Stimulated activated naive B cell treated with anti-CD40 and anti-IgM and Interleukin-4, amounts not matched to agents 10 μg/mL and 1 μg/mL and 100 μg/mL, for 72 hours (primary cell): ENCODE measurements at regions not wholly inside any gene's neighbourhood (a gene's known extent, or its start where the extent isn't known, plus 50 kb on each side); places are given as distances from the start of the nearest gene placed in this dataset.

Experiments
- ATAC-seq, 2 donors: fragments of 150-1000 bp; cut with Tn5 transposase; replicated peaks; 2 replicates each; pipeline ENCODE4 v1.10.0; 2021; ENCODE audit warnings: moderate library complexity in 1 of 2
- DNase-seq: peaks from one replicate; pipeline ENCODE4 v3.0.0; 2021
- H3K27ac Mint-ChIP-seq: one replicate; pipeline ENCODE4 v1.8.0; 2022; ENCODE audit warnings: mild to moderate bottlenecking, mixed read lengths
- H3K27me3 Mint-ChIP-seq, 2 donors: one replicate each; pipeline ENCODE4 v1.8.0; 2022; ENCODE audit warnings: mixed read lengths in 2 of 2
- H3K36me3 Mint-ChIP-seq, 2 donors: one replicate each; pipeline ENCODE4 v1.8.0; 2022; ENCODE audit warnings: mixed read lengths in 2 of 2, mild to moderate bottlenecking in 1 of 2
- H3K4me1 Mint-ChIP-seq, 2 donors: one replicate each; pipeline ENCODE4 v1.8.0; 2022; ENCODE audit warnings: mixed read lengths in 2 of 2, mild to moderate bottlenecking in 1 of 2
- H3K4me3 Mint-ChIP-seq, 2 donors: one replicate each; pipeline ENCODE4 v1.8.0; 2022; ENCODE audit warnings: mild to moderate bottlenecking in 2 of 2, mixed read lengths in 2 of 2, moderate library complexity in 1 of 2
- H3K9me3 Mint-ChIP-seq, 2 donors: one replicate each; pipeline ENCODE4 v1.8.0; 2022; ENCODE audit warnings: mixed read lengths in 2 of 2, mild to moderate bottlenecking in 1 of 2

GRCh38 chrX:39331082-39331704, 529.9 kb downstream of the MID1IP1 start:
- Mint-ChIP-seq H3K36me3 (peaks cover 0 to 7% of the 10 kb centered on the region in 2 donors), H3K9me3 (peaks cover 0 to 2% of the 10 kb centered on the region in 2 donors), H3K4me1 (peaks cover 34 to 75% of the 10 kb centered on the region in 2 donors), H3K27me3 (peaks cover 0 to 6% of the 10 kb centered on the region in 2 donors), H3K27ac (peak overlapping the region; percentile 84), H3K4me3 (peak overlapping the region in 1 of 2 donors; percentile 7)
- ATAC-seq = peak; percentile 91 to 93
- peak; percentile 73 for DNase-seq

GRCh38 chrX:39333451-39333850, 532.2 kb downstream of the MID1IP1 start:
- ATAC-seq = no peak
- H3K4me1 Mint-ChIP-seq = peaks cover 39 to 79% of the 10 kb centered on the region in 2 donors

GRCh38 chrX:39335513-39336235, 534.4 kb downstream of the MID1IP1 start:
- DNase-seq (no peak), ATAC-seq (peak; percentile 47 to 49)
- H3K36me3 Mint-ChIP-seq = peaks cover 0 to 3% of the 10 kb centered on the region in 2 donors
- peak overlapping the region; percentile 84 for H3K27ac Mint-ChIP-seq
- H3K9me3 Mint-ChIP-seq = peaks cover 0 to 2% of the 10 kb centered on the region in 2 donors
- H3K27me3 Mint-ChIP-seq = no peaks in the 10 kb centered on the region
- H3K4me1 Mint-ChIP-seq = peaks cover 29 to 66% of the 10 kb centered on the region in 2 donors
- H3K4me3 Mint-ChIP-seq = peak overlapping the region in 1 of 2 donors; percentile 8

More at GRCh38 chrX:39333451-39333850, 532.2 kb downstream of the MID1IP1 start:
- peaks cover 0 to 2% of the 10 kb centered on the region in 2 donors for H3K9me3 Mint-ChIP-seq
- H3K4me3 Mint-ChIP-seq = no peak overlapping the region
- H3K36me3 Mint-ChIP-seq = peaks cover 0 to 3% of the 10 kb centered on the region in 2 donors
- H3K27ac Mint-ChIP-seq = no peak overlapping the region
- DNase-seq = no peak
- H3K27me3 Mint-ChIP-seq = no peaks in the 10 kb centered on the region

GRCh38 chrX:39336671-39337311, 535.5 kb downstream of the MID1IP1 start:
- Mint-ChIP-seq H3K27me3 (no peaks in the 10 kb centered on the region), H3K4me1 (peaks cover 26 to 55% of the 10 kb centered on the region in 2 donors), H3K27ac (peak overlapping the region; percentile 44), H3K4me3 (peak overlapping the region in 1 of 2 donors; percentile 3), H3K9me3 (peaks cover 0 to 2% of the 10 kb centered on the region in 2 donors), H3K36me3 (peaks cover 0 to 3% of the 10 kb centered on the region in 2 donors)
- no peak for DNase-seq
- ATAC-seq = peak; percentile 63 to 74

GRCh38 chrX:39337451-39337850, 536.2 kb downstream of the MID1IP1 start:
- DNase-seq = no peak
- Mint-ChIP-seq H3K9me3 (peaks cover 0 to 2% of the 10 kb centered on the region in 2 donors), H3K4me3 (no peak overlapping the region), H3K4me1 (peaks cover 22 to 49% of the 10 kb centered on the region in 2 donors), H3K27me3 (no peaks in the 10 kb centered on the region), H3K36me3 (peaks cover 0 to 3% of the 10 kb centered on the region in 2 donors), H3K27ac (peak overlapping the region; percentile 44)
- ATAC-seq = no peak

GRCh38 chrX:39338583-39338982, 537.3 kb downstream of the MID1IP1 start:
- peaks cover 0 to 3% of the 10 kb centered on the region in 2 donors for H3K27me3 Mint-ChIP-seq
- H3K4me3 Mint-ChIP-seq = no peak overlapping the region
- DNase-seq (no peak), ATAC-seq (no peak)
- peaks cover 19 to 38% of the 10 kb centered on the region in 2 donors for H3K4me1 Mint-ChIP-seq
- no peaks in the 10 kb centered on the region for H3K36me3 Mint-ChIP-seq
- peaks cover 0 to 2% of the 10 kb centered on the region in 2 donors for H3K9me3 Mint-ChIP-seq
- no peak overlapping the region for H3K27ac Mint-ChIP-seq

GRCh38 chrX:39356119-39356807, 555.0 kb downstream of the MID1IP1 start:
- ATAC-seq = no peak
- H3K4me1 Mint-ChIP-seq = no peaks in the 10 kb centered on the region

GRCh38 chrX:39360101-39360500, 558.8 kb downstream of the MID1IP1 start:
- no peaks in the 10 kb centered on the region for H3K9me3 Mint-ChIP-seq
- ATAC-seq = no peak
- no peak overlapping the region for H3K4me3 Mint-ChIP-seq
- H3K4me1 Mint-ChIP-seq = peaks cover 0 to 6% of the 10 kb centered on the region in 2 donors
- H3K27me3 Mint-ChIP-seq = peaks cover 0 to 21% of the 10 kb centered on the region in 2 donors
- no peak overlapping the region for H3K27ac Mint-ChIP-seq
- no peak for DNase-seq
- no peaks in the 10 kb centered on the region for H3K36me3 Mint-ChIP-seq

More at GRCh38 chrX:39356119-39356807, 555.0 kb downstream of the MID1IP1 start:
- Mint-ChIP-seq H3K9me3 (no peaks in the 10 kb centered on the region), H3K27ac (no peak overlapping the region), H3K36me3 (no peaks in the 10 kb centered on the region), H3K27me3 (peaks cover 0 to 19% of the 10 kb centered on the region in 2 donors), H3K4me3 (no peak overlapping the region)
- no peak for DNase-seq

GRCh38 chrX:39361736-39362135, 560.5 kb downstream of the MID1IP1 start:
- Mint-ChIP-seq H3K4me1 (peaks cover 0 to 6% of the 10 kb centered on the region in 2 donors), H3K4me3 (no peak overlapping the region), H3K9me3 (no peaks in the 10 kb centered on the region), H3K36me3 (no peaks in the 10 kb centered on the region), H3K27me3 (peaks cover 0 to 10% of the 10 kb centered on the region in 2 donors), H3K27ac (no peak overlapping the region)
- ATAC-seq (no peak), DNase-seq (no peak)

- H3K36me3 Mint-ChIP-seq = no peaks in the 10 kb centered on the region
- peaks cover 4 to 11% of the 10 kb centered on the region in 2 donors for H3K4me1 Mint-ChIP-seq
- H3K9me3 Mint-ChIP-seq = peaks cover 0 to 2% of the 10 kb centered on the region in 2 donors
- no peak overlapping the region for H3K27ac Mint-ChIP-seq
- no peak for ATAC-seq
- DNase-seq = no peak
- no peak overlapping the region for H3K4me3 Mint-ChIP-seq
- H3K27me3 Mint-ChIP-seq = peaks cover 0 to 14% of the 10 kb centered on the region in 2 donors
These were observed 566.2 kb downstream of the MID1IP1 start for GRCh38 chrX:39367416-39367815.

- peaks cover 4 to 5% of the 10 kb centered on the region in 2 donors for H3K4me1 Mint-ChIP-seq
- H3K27me3 Mint-ChIP-seq = peaks cover 0 to 5% of the 10 kb centered on the region in 2 donors
- H3K36me3 Mint-ChIP-seq = no peaks in the 10 kb centered on the region
- DNase-seq = no peak
- peaks cover 0 to 2% of the 10 kb centered on the region in 2 donors for H3K9me3 Mint-ChIP-seq
- no peak for ATAC-seq
- no peak overlapping the region for H3K4me3 Mint-ChIP-seq
- no peak overlapping the region for H3K27ac Mint-ChIP-seq
These were observed 570.9 kb downstream of the MID1IP1 start for GRCh38 chrX:39372115-39372514.

- no peaks in the 10 kb centered on the region for H3K36me3 Mint-ChIP-seq
- H3K27me3 Mint-ChIP-seq = peaks cover 0 to 11% of the 10 kb centered on the region in 2 donors
- H3K4me3 Mint-ChIP-seq = no peak overlapping the region
- no peak overlapping the region for H3K27ac Mint-ChIP-seq
- ATAC-seq (no peak), DNase-seq (no peak)
- H3K4me1 Mint-ChIP-seq = peaks cover 0 to 12% of the 10 kb centered on the region in 2 donors
- H3K9me3 Mint-ChIP-seq = peaks cover 3% of the 10 kb centered on the region in 2 donors
These were observed 575.9 kb downstream of the MID1IP1 start for GRCh38 chrX:39377157-39377556.

- no peak for DNase-seq
- Mint-ChIP-seq H3K9me3 (peaks cover 3% of the 10 kb centered on the region in 2 donors), H3K27ac (no peak overlapping the region), H3K27me3 (peaks cover 0 to 11% of the 10 kb centered on the region in 2 donors), H3K36me3 (no peaks in the 10 kb centered on the region), H3K4me1 (peaks cover 0 to 12% of the 10 kb centered on the region in 2 donors), H3K4me3 (no peak overlapping the region)
- peak; percentile 25 to 55 for ATAC-seq
These were observed 576.5 kb downstream of the MID1IP1 start for GRCh38 chrX:39377773-39378172.

GRCh38 chrX:39381422-39381821, 580.2 kb downstream of the MID1IP1 start:
- H3K27ac Mint-ChIP-seq = no peak overlapping the region
- H3K4me1 Mint-ChIP-seq = peaks cover 0 to 19% of the 10 kb centered on the region in 2 donors
- no peaks in the 10 kb centered on the region for H3K36me3 Mint-ChIP-seq
- peaks cover 3% of the 10 kb centered on the region in 2 donors for H3K9me3 Mint-ChIP-seq
- DNase-seq (no peak), ATAC-seq (no peak)
- peaks cover 11% of the 10 kb centered on the region in 2 donors for H3K27me3 Mint-ChIP-seq
- H3K4me3 Mint-ChIP-seq = no peak overlapping the region
